Neural progenitor cell (in vitro differentiated cells): ENCODE measurements at regions not wholly inside any gene's neighbourhood (a gene's known extent, or its start where the extent isn't known, plus 50 kb on each side); places are given as distances from the start of the nearest gene placed in this dataset.

Experiments
- DNase-seq: peaks from one replicate; pipeline ENCODE4 v3.0.0-alpha.2; 2016; ENCODE audit warnings: low spot score
- H2AFZ ChIP-seq: fragments of 200-600 bp; sonication (generic); replicated peaks from 2 replicates; pipeline ENCODE4 v1.6.1; 2016; ENCODE audit warnings: antibody characterized with exemption
- H3F3A ChIP-seq: fragments of 200-600 bp; sonication (generic); 2 replicates; pipeline ENCODE4 v1.6.1; 2016; ENCODE audit warnings: antibody characterized with exemption, low read depth
- H3K27ac ChIP-seq: fragments of 200-600 bp; sonication (generic); 2 replicates; pipeline ENCODE4 v1.5.1; 2016; ENCODE audit warnings: mild to moderate bottlenecking
- H3K27me3 ChIP-seq: fragments of 200-600 bp; sonication (generic); 2 replicates; pipeline ENCODE4 v1.6.1; 2016; ENCODE audit warnings: mild to moderate bottlenecking, moderate library complexity
- H3K36me3 ChIP-seq: fragments of 200-600 bp; sonication (generic); 2 replicates; pipeline ENCODE4 v1.5.1; 2016
- H3K4me1 ChIP-seq: fragments of 200-600 bp; sonication (generic); 2 replicates; pipeline ENCODE4 v1.6.1; 2016; ENCODE audit warnings: mixed run types
- H3K4me2 ChIP-seq: fragments of 200-600 bp; sonication (generic); 2 replicates; pipeline ENCODE4 v1.6.1; 2016
- H3K4me3 ChIP-seq: fragments of 200-600 bp; sonication (generic); 2 replicates; pipeline ENCODE4 v1.5.1; 2016
- H3K79me2 ChIP-seq: fragments of 200-600 bp; sonication (generic); 2 replicates; pipeline ENCODE4 v1.6.1; 2016; ENCODE audit warnings: low read depth
- H3K9ac ChIP-seq: fragments of 200-600 bp; sonication (generic); 2 replicates; pipeline ENCODE4 v1.6.1; 2016
- H3K9me3 ChIP-seq: fragments of 200-600 bp; sonication (generic); 2 replicates; pipeline ENCODE4 v1.5.1; 2016; ENCODE audit warnings: low read depth
- H4K20me1 ChIP-seq: fragments of 200-600 bp; sonication (generic); 2 replicates; pipeline ENCODE4 v1.6.1; 2016; ENCODE audit warnings: low read depth
- H3K27ac Mint-ChIP-seq: 3 replicates; pipeline ENCODE4 v1.8.0; 2021; ENCODE audit warnings: mixed read lengths
- H3K27me3 Mint-ChIP-seq: 2 replicates; pipeline ENCODE4 v1.8.0; 2022; ENCODE audit warnings: low read depth, mild to moderate bottlenecking, inconsistent platforms, moderate library complexity, mixed read lengths; ENCODE audit not compliant: insufficient read depth
- H3K36me3 Mint-ChIP-seq: 3 replicates; pipeline ENCODE4 v1.8.0; 2021; ENCODE audit warnings: mixed read lengths
- H3K4me1 Mint-ChIP-seq: 3 replicates; pipeline ENCODE4 v1.8.0; 2021; ENCODE audit warnings: mixed read lengths
- H3K4me3 Mint-ChIP-seq: 3 replicates; pipeline ENCODE4 v1.8.0; 2021; ENCODE audit warnings: mild to moderate bottlenecking, moderate library complexity, mixed read lengths
- H3K9me3 Mint-ChIP-seq: 3 replicates; pipeline ENCODE4 v1.8.0; 2020; ENCODE audit warnings: mixed read lengths
- EZH2 ChIP-seq: fragments of 200-600 bp; sonication (generic); IDR thresholded peaks from 2 replicates; pipeline ENCODE4 v1.6.1; 2017; ENCODE audit warnings: antibody characterized with exemption, mild to moderate bottlenecking, moderate library complexity
- EZH2phosphoT487 ChIP-seq: fragments of 200-600 bp; sonication (generic); IDR thresholded peaks from 2 replicates; pipeline ENCODE4 v1.6.1; 2017; ENCODE audit warnings: antibody characterized with exemption
- TF ChIP-seq, protein P1 (sequence below): fragments of 200-600 bp; sonication (generic); IDR thresholded peaks from 2 replicates; pipeline ENCODE4 v1.5.1; 2017; ENCODE audit warnings: antibody characterized with exemption, mild to moderate bottlenecking

DNA sequence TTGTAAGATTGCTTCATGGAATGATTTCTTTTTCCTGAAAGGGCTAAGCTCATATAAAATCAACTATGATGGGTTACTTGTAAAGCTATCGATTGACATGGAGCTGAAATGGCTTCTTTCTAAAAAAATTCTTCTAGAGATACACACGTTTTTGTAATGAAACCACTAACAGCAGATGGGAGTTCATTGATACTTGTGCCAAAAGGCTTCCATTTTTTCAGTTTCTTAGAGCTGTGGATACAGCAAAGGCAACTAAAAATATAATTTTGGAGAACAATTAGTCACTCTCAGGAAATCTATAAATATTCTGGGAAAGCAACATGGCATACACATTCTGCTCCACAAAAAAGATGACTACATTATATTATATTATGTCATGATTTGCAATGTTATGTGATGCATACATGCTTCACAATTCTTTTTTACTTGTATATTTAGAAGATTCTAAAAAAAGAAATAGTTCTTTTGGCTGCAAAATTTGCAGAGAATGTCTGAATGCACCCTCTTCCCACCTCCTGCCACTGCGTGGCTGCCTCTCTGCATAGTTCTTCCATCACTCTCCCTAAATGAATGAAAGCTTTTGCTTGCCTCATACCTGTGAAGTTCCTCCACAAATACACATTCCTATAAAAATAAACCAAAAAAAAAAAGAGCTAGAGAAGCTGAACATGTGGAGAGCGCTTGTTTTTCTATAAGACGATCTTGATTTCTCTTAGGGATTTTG, 802.5 kb downstream of the EFNB2 start:
- Mint-ChIP-seq H3K36me3 (no peaks in the 10 kb centered on the region), H3K4me3 (no peak overlapping the region), H3K27me3 (peaks cover 2% of the 10 kb centered on the region), H3K27ac (no peak overlapping the region), H3K4me1 (no peaks in the 10 kb centered on the region), H3K9me3 (no peaks in the 10 kb centered on the region)
- Histone ChIP-seq H2AFZ (no peak overlapping the region), H3K4me3 (no peak overlapping the region), H3K4me1 (no peaks in the 10 kb centered on the region), H3K79me2 (no peaks in the 10 kb centered on the region), H3K27ac (no peak overlapping the region), H3K27me3 (no peaks in the 10 kb centered on the region), H3K9ac (no peak overlapping the region), H3K36me3 (no peaks in the 10 kb centered on the region), H3K9me3 (no peaks in the 10 kb centered on the region), H3F3A (no peaks in the 10 kb centered on the region), H4K20me1 (no peaks in the 10 kb centered on the region), H3K4me2 (no peak overlapping the region)
- no peak for DNase-seq
- TF ChIP-seq EZH2phosphoT487 (no peak), EZH2 (no peak)
- TF ChIP-seq, protein P1, sequence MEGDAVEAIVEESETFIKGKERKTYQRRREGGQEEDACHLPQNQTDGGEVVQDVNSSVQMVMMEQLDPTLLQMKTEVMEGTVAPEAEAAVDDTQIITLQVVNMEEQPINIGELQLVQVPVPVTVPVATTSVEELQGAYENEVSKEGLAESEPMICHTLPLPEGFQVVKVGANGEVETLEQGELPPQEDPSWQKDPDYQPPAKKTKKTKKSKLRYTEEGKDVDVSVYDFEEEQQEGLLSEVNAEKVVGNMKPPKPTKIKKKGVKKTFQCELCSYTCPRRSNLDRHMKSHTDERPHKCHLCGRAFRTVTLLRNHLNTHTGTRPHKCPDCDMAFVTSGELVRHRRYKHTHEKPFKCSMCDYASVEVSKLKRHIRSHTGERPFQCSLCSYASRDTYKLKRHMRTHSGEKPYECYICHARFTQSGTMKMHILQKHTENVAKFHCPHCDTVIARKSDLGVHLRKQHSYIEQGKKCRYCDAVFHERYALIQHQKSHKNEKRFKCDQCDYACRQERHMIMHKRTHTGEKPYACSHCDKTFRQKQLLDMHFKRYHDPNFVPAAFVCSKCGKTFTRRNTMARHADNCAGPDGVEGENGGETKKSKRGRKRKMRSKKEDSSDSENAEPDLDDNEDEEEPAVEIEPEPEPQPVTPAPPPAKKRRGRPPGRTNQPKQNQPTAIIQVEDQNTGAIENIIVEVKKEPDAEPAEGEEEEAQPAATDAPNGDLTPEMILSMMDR = no peak

DNA sequence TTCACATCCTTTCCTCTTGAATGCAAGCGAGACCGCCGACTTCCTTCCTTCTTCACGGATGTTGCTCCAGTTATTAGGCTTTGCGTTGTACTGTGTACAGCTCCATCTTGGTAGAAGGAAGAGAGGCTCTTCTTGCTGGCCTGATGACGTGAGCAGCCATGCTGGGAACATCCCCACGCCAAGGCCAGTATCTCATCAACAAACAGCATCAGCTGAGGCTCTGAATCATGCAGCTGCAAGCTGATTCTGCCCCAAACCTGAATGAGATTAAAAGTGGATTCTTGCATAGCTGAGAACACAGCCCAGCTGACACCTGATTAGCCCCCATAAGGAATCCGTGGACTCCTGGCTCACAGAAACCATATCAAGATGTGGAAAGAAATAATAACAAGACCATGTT, 809.6 kb downstream of the EFNB2 start:
- Mint-ChIP-seq H3K27me3 (peaks cover 2% of the 10 kb centered on the region), H3K27ac (no peak overlapping the region), H3K36me3 (no peaks in the 10 kb centered on the region), H3K4me1 (no peaks in the 10 kb centered on the region), H3K4me3 (no peak overlapping the region), H3K9me3 (no peaks in the 10 kb centered on the region)
- Histone ChIP-seq H3K4me2 (no peak overlapping the region), H3K9ac (no peak overlapping the region), H3F3A (no peaks in the 10 kb centered on the region), H3K27me3 (no peaks in the 10 kb centered on the region), H3K36me3 (no peaks in the 10 kb centered on the region), H3K27ac (no peak overlapping the region), H3K4me3 (no peak overlapping the region), H3K9me3 (no peaks in the 10 kb centered on the region), H3K4me1 (no peaks in the 10 kb centered on the region), H3K79me2 (no peaks in the 10 kb centered on the region), H2AFZ (no peak overlapping the region), H4K20me1 (no peaks in the 10 kb centered on the region)
- TF ChIP-seq, protein P1 = no peak
- no peak for TF ChIP-seq EZH2
- TF ChIP-seq EZH2phosphoT487 = no peak
- DNase-seq = no peak

DNA sequence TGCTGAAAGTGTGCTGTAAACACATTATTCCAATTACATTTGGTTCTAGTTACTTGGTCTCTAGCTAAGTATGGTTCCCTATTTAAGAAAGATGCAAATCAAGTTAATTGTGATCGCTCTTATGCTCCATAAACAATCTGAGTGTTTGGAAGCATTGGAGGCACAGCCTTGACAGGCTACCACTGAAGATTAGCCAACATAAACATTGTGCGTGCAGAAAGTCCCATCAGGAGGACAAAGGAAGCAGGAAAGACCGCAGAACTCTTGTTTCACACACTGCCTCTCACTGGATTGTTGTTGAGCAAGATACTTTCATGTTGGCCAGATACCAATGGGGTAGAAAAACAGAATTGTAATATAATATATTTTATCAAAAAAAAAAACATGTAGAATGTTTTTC, 814.4 kb downstream of the EFNB2 start:
- Histone ChIP-seq H3K9ac (no peak overlapping the region), H3F3A (no peaks in the 10 kb centered on the region), H3K4me3 (no peak overlapping the region), H3K27ac (no peak overlapping the region), H3K9me3 (no peaks in the 10 kb centered on the region), H3K27me3 (no peaks in the 10 kb centered on the region), H4K20me1 (no peaks in the 10 kb centered on the region), H3K4me1 (no peaks in the 10 kb centered on the region), H2AFZ (no peak overlapping the region), H3K4me2 (no peak overlapping the region), H3K79me2 (no peaks in the 10 kb centered on the region), H3K36me3 (no peaks in the 10 kb centered on the region)
- peaks cover 10% of the 10 kb centered on the region for H3K4me1 Mint-ChIP-seq
- no peaks in the 10 kb centered on the region for H3K27me3 Mint-ChIP-seq
- no peak overlapping the region for H3K4me3 Mint-ChIP-seq
- DNase-seq = no peak
- no peaks in the 10 kb centered on the region for H3K9me3 Mint-ChIP-seq
- H3K36me3 Mint-ChIP-seq = no peaks in the 10 kb centered on the region
- TF ChIP-seq EZH2 (no peak), EZH2phosphoT487 (no peak)
- TF ChIP-seq, protein P1 = no peak
- no peak overlapping the region for H3K27ac Mint-ChIP-seq
